WTC11 (cell line): ENCODE measurements at regions not wholly inside any gene's neighbourhood (a gene's known extent, or its start where the extent isn't known, plus 50 kb on each side); places are given as distances from the start of the nearest gene placed in this dataset.

Experiments
- CREB1 ChIP-seq: sonication (generic); formaldehyde crosslinking; IDR thresholded peaks from 2 replicates; pipeline ENCODE4 v1.8.0; 2023; ENCODE audit warnings: mild to moderate bottlenecking, missing genetic modification reagents
- CTCF ChIP-seq: fragments of 200-600 bp; IDR thresholded peaks from 2 replicates; pipeline ENCODE4 v1.8.0; 2022; ENCODE audit warnings: antibody characterized with exemption
- STAT6 ChIP-seq: sonication (generic); formaldehyde crosslinking; conservative IDR thresholded peaks from 2 replicates; pipeline ENCODE4 v1.8.1; 2023; ENCODE audit warnings: mild to moderate bottlenecking, low read depth, missing genetic modification reagents, moderate library complexity

GRCh38 chr11:119789766-119790407, 60.9 kb upstream of the NECTIN1 start:
- TF ChIP-seq STAT6 (CRISPR knock-in tag) (no peak), CTCF (no peak), CREB1 (no peak)
